Eye (tissue), 1 donor: ENCODE measurements at regions not wholly inside any gene's neighbourhood (a gene's known extent, or its start where the extent isn't known, plus 50 kb on each side); places are given as distances from the start of the nearest gene placed in this dataset.
"Not testable (repeated sequence)": the region's sequence is repeated elsewhere in the genome, so short reads cannot be mapped to it uniquely, and the experiment has no call there.

Source experiments
- DNase-seq: peaks from one replicate; pipeline ENCODE4 v3.0.0-alpha.2; 2015

DNA sequence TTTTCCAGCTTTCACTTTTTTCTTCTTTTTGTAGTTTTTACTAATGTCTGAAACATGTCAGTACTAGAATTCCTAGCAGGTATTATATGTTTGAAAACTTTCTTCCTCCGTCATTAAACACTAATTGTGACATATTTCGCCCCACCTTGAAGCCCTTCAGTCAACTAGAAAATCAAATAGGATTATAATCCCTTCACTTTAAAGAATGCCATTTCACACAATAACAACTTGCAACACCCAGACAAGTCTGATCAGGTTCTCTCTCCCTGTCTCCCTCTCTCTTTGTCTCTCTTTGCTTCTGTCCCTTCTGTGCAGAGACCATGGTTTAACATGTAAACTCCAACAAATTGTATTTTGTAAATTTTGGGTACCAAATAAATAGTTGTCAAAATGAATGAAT lies 373.5 kb downstream of the SEMA3D start:
- peak; percentile 23 for DNase-seq

DNA sequence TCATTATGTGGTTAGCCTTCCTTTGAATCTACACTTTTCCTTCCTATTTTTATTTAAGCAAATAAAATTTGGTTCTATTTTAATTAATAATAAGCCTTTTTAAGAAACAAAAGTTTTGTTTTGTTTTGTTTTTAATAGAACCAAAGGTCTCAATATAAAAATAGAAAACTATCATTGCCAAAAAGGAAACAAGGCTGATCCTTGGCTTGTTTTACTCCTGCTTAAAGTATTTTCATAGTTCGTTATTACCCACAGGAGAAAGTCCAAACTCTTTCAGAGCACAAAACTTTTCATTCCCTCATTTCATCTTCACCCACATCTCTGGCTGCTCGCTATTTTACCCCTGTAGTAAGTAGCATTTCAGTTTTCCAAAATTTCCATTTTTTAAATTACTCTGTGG lies 374.8 kb downstream of the SEMA3D start:
- DNase-seq = no peak

DNA sequence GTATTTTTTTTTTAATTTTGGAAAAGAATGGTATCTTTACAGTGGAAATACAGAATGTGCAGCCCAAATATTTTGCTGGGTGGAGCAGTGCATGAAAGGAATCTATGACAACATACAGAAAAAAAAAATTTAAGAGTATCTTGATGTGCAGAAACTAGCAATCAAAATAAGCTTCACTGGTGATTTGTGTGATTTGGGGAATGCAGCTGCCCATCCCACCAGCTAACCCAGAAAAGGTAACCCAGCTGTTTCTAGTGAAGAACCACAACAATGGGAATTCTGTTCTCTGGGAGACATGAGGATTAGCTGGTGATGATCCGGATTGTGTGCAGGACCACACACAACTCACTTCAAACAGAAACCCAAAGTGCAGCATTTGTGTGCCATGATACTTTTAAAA lies 375.5 kb downstream of the SEMA3D start:
- DNase-seq = peak; percentile 48

DNA sequence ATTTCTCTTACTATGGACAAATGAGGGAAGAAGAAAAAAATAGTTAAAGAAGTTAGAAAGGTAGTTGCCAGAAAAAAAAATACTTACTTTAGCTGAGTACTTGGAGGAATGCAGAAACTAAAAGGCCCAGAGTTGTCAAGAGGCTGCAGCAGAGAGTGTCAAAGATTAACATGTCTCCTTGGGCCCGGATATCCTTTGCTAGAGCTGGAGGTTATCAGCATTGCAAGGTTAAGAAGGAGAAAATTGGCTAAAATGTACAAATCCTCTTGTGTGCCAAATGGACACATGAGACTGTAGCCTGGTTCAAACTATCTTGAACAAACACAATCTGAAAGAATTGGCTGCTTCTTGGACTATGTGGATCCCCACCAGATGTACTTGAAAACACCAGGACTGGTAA lies 377.0 kb downstream of the SEMA3D start:
- DNase-seq = no peak

DNA sequence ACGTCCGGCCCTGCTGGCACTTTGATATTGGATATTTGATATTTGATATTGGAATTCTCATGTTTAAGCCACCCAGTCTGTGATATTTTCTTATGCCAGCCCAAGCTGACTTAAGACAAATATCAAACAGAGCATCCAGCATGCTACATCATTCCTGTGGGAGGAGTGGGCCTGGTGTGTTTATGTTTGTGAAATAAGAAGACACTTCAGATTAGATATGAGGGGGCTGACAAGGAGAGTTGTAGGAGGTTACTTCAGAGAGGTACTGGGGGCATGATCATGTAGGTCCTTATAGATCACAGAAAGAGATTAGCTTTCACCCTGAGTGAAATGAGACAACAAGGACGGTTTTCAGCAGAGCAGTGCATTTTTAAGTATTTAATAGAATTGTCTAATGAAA lies 382.9 kb downstream of the SEMA3D start:
- no peak for DNase-seq

DNA sequence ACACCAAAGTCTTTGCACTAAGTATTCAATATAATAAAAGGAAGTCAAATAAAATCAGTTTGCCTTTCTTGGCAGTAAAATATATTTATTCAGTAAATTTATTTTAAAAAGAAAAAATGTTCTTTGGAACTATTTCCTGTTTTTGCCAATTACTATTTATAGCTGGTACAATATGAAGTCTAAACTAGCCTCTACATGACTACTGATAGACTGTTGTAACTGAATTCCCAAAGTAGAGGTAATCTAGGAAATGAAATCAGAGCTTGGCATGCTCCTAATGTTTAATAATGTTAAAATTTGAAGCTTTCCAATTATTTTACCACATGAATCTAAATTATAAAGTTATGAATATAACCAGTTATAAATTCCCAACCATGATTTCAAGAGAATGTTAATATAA lies 385.5 kb downstream of the SEMA3D start:
- DNase-seq = no peak

DNA sequence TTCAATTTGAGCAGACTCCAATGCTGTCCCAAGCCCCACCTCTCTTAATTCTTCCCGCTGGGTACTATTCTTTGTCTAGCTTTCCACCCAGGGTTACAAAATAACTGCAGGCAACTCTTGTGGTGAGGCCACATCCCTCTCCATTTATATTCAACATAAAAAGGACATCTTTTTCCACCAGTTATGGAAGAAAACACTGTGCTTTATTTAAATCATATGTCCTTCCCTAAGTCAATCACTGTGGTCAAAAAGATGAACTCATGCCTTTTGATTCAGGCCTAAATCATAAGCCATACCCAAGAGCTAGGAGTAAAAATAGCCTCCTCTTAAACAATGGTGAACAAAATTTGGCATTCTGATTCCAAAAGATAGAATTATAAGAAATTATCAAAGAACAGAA lies 386.0 kb downstream of the SEMA3D start:
- no peak for DNase-seq

DNA sequence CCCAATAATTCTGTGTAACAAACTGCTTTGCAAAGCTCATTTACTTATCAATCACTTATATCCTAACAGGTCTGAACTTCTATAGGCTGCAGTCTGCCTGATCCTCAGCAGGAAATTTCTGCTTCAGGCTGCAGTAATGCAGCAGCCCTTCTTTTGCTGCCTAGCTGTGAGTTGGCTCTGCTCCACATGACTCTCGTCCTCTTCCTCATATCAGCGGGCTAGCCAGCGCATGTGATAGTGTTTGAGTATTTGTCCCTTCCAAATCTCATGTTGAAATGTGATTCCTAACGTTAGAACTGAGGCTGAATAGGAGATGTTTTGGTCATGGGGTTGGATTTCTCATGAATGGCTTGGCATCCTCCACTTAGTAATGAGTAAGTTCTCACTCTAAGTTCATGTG lies 387.8 kb downstream of the SEMA3D start:
- DNase-seq = no peak

DNA sequence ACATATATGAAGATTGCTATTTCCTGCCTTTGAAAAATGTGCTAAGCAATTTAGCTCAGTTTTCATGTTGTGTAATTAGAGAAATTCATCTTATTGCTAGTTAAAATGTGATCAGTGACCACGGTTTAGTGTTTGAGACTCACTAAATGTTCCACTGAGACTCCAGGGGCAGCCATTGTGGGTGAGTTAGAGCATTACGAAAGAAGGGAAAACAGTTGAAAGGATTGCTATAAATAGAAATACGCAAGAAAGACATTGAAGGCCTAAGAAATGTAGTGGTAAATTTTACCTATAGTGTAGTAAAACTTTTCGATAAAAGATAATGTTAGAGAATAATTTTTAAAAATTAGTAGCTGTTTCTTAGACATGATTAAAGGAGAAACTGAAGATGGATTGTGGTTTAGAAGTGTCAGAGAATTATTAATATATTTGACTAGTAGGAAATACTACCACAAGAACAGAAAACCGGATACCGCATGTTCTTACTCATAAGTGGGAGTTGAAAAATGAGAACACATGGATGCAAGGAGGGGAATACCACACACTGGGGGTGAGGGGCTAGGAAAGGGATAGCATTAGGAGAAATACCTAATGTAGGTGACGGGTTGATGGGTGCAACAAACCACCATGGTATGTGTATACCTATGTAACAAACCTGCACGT lies 394.5 kb downstream of the SEMA3D start:
- DNase-seq = no peak

DNA sequence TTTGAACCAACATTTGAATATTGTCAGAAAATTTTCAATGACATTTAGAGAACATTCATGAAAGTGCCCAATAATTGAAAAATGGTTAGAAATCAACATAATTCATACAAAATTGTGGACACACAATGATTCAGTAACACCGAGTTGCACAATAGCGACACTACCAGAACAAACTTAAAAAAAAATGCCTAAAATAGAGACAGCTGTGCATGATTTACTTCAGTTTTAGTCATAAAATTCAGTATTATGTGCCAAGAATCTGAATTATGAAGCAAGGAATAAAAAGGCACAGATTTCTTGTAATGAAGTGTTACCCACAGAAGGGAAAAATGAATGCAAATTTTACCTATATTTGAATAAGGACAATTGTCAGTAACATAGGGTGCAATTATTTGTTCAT lies 396.0 kb downstream of the SEMA3D start:
- DNase-seq = no peak

DNA sequence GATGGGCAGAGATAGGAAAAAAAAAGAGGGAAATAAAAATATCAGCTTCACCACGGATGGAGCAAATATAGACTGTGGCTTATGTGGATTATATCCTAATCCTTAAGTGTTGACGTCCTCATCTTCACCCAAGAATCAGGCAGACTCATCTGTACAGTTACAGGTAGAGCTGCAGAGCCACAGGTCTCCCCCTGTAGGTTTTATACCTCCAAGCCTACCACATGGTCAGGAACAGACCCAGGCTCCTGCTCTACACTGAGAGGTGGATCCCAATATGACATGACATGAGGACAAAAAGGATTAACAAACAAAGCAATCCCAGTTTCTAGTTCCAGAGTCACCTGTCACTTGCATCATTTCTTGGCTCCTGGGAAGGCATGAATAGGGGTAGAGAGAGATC lies 400.8 kb downstream of the SEMA3D start:
- DNase-seq = no peak

DNA sequence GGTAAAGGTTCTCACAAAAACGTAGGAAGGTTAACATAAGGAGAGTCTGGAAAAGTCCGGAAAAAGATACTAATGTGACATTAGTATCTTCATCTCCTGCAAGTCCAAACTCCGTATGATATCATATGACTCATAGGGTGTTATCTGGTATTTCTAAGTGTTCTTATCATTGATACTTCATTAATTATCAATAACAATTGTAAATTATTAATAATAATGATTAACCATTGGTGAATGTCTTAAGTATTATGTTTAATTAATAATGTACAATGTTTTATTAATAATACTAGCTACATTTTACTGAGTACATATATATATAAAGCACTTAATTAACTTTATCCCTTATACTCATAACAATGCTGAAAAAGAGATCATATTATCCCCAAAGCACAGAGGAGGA lies 402.4 kb downstream of the SEMA3D start:
- DNase-seq = no peak

DNA sequence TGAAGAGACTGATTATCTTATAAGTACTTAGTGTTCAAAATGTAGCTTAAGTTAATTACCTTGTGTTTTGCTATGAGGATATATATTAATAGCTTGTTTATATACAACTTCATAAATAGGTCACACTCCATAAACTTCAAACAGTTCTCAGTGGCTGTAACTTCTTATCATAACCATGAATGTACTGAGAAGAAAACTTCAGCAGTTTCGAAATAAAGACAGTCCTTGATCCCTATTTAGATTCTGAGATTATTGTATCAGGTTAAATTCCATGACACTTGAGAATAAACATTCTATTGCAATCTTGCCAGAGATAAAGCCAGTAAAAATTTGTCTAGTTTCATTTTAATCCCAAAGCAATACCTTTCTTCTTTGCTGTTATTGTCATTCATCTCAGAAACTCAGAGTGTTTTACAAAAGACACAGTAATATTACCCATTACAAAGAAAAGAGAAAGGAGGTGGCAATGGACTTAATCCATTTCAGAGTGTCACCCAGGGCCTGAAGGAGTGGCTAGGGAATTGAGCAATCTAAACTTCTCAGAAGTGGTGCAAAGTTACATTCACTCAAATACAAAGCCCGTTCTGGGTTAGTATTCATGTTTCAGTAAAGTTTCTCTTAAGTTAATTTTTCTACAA lies 403.6 kb downstream of the SEMA3D start:
- DNase-seq = no peak

DNA sequence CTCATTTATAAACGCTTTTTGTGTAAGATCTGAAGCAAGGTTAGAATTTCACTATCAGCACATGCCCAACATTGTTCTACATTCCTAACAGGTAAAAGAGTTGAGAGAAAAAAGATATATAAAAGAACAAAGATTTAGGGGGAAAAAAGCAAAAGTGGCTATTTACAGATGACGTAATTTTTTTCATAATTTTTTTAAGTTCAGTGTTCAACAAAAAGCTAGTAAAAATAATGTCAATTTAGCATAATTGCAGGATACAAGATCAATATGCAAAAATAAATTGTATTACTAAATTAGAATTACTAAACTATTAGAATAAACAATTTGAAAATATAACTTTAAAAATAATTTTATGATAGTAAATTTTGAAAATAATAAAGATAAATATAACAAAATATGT lies 405.0 kb downstream of the SEMA3D start:
- DNase-seq = no peak

DNA sequence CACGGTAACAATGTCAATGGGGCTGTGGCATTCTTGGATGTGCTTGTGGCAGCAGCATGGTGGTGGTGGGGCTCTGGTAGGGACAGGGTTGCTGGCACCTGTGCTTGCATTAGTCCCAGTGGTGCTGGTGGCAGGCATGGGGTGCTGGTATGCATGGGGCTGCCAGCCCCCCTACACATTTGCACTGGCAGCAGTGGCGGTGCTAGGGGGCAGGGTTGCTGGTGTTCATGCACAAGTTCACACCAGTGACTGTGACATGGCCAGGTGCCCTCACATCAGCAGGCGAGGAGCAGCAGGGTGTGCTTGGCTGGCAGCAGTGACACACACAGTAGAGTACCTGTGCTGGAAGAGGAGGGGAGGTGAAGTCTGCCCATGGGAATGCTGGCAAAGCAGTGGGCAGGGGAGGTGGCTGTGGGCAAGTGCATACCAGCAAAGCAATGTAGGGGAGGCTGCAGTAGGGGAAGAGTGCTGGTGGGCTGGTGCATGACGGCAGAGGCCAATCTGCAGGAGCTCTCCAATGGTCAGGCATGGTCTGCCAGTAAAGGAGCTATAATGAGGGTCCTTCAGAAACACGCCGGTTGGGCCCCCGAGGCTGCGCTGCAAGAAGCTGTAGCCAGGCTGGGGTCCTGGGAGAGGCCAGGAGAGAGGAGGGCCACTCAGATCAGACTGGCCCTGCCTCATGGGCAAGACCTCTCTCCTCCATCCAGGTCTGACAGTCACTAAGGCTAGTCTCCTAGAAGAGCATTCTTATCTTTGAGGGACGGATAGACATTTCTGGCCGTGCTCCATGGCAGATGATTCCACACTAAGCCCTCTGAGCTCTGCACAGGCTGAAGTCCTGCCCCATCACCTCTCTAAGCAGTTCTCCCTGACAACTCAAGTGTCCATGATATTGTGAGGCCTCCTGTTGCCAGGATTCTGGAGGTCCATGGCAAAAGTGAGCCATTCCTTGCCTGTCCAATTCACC lies 406.4 kb downstream of the SEMA3D start:
- DNase-seq = no peak

DNA sequence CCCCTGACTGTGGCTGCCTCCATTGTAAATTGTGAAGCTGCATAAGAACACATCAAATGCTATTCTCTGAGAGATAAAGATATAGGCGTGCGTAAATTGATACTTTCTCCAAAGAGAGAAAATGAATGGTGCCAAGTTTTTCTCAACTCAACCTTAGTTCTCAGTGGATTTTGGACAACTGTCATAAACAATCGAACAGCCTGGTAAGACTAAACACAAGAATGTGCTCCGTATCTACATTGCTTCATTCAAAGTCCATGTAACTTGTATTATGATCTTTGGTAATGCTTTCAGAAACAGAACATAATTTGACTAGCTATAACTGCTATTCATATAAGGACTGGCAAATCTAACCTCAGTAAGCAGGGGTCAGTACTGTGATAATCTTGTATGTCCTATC lies 429.1 kb downstream of the SEMA3D start:
- peak; percentile 12 for DNase-seq

DNA sequence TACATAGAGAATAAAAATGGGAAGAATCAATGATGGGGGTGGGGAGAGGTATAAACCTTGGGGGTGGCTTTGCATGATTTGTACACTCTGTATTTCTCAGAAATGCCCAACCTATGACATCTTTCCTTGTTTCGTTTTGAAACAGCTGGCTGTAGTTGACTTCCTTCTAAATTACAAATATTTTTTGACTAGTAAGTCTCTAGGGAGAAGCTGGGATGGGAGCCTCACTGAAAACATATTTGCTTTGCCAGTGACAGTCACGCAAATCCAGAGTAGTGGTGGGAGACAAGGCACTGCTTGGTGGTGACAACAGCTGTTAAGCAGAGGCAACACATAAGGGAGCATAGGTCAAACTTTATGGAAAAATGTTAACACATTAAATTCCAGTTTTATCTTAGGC lies 440.5 kb downstream of the SEMA3D start:
- peak; percentile 70 for DNase-seq

DNA sequence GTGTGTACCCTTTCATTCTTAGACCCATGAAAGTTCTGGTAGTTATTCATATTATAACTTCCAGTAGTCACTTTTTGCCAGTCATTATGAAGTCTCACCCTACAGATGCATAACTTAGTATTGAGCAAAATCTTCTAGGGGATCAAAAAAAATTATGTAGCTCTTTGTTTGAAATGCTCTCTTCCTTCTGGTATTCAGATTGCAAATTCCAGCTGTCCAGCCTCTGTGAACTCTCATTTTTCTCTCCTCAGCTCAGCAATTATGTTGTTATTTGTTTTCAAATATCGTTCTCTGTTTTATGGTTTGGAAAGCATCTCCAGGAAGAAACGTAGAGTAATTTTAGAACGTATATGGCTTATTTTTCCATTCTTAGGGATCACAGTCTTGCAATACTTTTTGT lies 442.5 kb downstream of the SEMA3D start:
- no peak for DNase-seq

DNA sequence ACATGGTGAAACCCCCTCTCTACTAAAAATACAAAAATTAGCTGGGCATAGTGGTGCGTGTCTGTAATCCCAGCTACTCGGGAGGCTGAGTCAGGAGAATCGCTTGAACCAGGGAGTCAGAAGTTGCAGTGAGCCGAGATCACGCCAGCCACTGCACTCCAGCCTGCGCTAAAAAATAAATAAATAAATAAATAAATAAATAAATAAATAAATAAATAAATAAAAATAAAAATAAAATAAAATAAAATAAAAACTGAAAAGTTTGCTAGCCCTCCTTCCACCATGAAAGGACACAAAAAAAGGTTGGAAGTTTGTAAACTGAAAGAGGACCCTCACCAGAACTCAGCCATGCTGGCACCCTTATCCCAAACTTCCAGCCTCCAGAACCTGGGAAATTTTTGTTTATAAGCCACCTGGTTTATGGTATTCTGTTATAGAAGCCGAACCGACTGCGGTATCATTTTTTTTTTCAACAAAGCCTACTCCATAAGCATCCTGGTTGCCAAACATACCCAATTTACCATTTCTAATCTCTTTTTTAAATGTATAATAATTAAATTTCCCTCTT lies 448.2 kb downstream of the SEMA3D start:
- DNase-seq = no peak

DNA sequence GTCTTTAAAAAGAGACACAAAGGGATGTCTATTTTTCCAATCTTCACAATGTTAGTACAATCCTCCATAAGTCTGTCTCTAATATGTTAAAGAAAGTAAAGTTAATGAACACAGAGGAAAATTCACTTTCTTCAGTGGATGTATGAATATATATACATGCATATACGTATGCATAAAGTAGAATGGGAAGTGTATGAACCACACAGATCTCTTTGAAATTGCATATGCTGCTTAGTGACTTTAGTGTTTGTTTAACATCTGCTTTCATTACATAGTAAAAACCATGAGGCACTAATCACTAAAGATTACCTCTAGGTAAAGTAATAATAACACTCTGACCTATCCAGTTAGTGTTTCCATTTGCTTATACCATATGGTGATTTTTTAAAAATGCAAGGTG lies 451.2 kb downstream of the SEMA3D start:
- no peak for DNase-seq

DNA sequence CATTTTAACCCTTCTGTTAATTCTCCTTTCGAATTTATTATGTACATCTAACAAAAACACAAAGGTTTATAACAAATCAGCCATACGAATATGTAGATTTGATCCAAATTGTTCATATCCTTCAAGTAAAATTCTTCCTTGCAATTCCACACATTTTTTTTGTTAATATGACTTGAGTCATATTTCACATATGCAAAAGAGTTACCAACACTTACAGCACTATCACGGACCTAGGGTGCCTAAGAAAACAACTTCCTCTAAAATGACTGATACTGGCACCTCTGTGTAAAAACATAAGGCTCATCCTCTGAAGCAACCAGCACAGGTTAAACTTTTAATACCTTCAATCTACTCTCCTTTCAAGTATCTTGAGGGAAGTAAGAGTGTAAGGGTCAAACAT lies 451.8 kb downstream of the SEMA3D start:
- DNase-seq = no peak

DNA sequence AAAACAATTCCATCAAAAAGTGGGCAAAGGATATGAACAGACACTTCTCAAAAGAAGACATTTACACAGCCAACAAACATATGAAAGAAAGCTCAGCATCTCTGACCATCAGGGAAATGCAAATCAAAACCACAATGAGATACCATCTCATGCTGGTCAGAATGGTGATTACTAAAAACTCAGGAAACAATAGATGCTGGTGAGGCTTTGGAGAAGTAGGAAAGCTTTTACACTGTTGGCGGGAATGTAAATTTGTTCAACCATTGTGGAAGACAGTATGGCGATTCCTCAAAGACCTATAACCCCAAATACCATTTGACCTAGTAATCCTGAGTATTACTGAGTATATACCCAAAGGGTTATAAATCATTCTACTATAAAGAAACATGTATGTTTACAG lies 452.9 kb downstream of the SEMA3D start:
- not testable (repeated sequence) for DNase-seq

DNA sequence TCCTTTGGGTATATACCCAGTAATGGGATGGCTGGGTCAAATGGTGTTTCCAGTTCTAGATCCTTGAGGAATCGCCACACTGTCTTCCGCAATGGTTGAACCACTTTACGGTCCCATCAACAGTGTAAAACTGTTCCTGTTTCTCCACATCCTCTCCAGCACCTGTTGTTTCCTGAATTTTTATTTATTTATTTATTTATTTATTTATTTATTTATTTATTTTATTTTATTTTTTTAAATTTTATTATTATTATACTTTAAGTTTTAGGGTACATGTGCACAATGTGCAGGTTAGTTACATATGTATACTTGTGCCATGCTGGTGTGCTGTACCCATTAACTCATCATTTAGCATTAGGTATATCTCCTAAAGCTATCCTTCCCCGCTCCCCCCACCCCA lies 456.0 kb downstream of the SEMA3D start:
- DNase-seq = not testable (repeated sequence)

DNA sequence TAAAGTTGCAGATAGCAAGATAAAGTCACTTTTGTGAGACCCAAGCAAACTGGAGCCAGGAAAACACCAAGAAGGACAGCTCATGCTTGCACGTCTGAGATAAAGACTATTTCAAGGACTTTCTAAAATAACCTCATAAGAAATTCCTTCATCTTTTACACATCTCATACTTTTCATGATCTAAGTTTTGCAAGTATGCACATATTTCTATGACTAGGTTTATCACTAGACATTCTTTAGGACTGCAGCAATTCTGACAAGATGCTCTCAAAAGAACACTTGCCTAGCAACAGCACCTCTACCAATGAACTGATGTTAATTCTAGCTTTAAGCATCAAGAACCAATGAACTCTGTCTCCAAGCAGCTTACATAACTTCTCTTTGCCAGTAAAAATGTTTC lies 457.6 kb downstream of the SEMA3D start:
- DNase-seq = no peak
